GM21619 (cell line): ENCODE measurements at regions not wholly inside any gene's neighbourhood (a gene's known extent, or its start where the extent isn't known, plus 50 kb on each side); places are given as distances from the start of the nearest gene placed in this dataset.

Source experiments
- ATAC-seq: cut with Tn5 transposase; IDR thresholded peaks from one replicate; pipeline ENCODE4 v1.9.1; 2021; ENCODE audit not compliant: unreplicated experiment

GRCh38 chr15:69829974-69830373, 267.7 kb downstream of the TLE3 start:
- no peak for ATAC-seq

GRCh38 chr15:69830430-69830829, 267.3 kb downstream of the TLE3 start:
- ATAC-seq = no peak

- no peak for ATAC-seq
Measured at GRCh38 chr15:69830876-69831275, 266.8 kb downstream of the TLE3 start.

- no peak for ATAC-seq
Measured at GRCh38 chr15:69834267-69834666, 263.4 kb downstream of the TLE3 start.

- ATAC-seq = no peak
Measured at GRCh38 chr15:69834761-69835160, 263.0 kb downstream of the TLE3 start.

- no peak for ATAC-seq
Measured at GRCh38 chr15:69836048-69836447, 261.7 kb downstream of the TLE3 start.

- ATAC-seq = no peak
Measured at GRCh38 chr15:69836526-69837230, 261.0 kb downstream of the TLE3 start.

- no peak for ATAC-seq
Measured at GRCh38 chr15:69838338-69838737, 259.4 kb downstream of the TLE3 start.

- ATAC-seq = no peak
Measured at GRCh38 chr15:69838994-69839393, 258.7 kb downstream of the TLE3 start.

GRCh38 chr15:69841113-69841828, 256.4 kb downstream of the TLE3 start:
- no peak for ATAC-seq

- no peak for ATAC-seq
Measured at GRCh38 chr15:69842851-69843250, 254.9 kb downstream of the TLE3 start.

- ATAC-seq = no peak
Measured at GRCh38 chr15:69843276-69843899, 254.3 kb downstream of the TLE3 start.

GRCh38 chr15:69843900-69844304, 253.8 kb downstream of the TLE3 start:
- no peak for ATAC-seq

- ATAC-seq = no peak
Measured at GRCh38 chr15:69845159-69845558, 252.6 kb downstream of the TLE3 start.

GRCh38 chr15:69847625-69848024, 250.1 kb downstream of the TLE3 start:
- ATAC-seq = no peak

GRCh38 chr15:69848096-69848495, 249.6 kb downstream of the TLE3 start:
- ATAC-seq = no peak

GRCh38 chr15:69848551-69849231, 249.0 kb downstream of the TLE3 start:
- no peak for ATAC-seq

- ATAC-seq = no peak
Measured at GRCh38 chr15:69849232-69849610, 248.5 kb downstream of the TLE3 start.

- no peak for ATAC-seq
Measured at GRCh38 chr15:69852482-69852881, 245.2 kb downstream of the TLE3 start.

- no peak for ATAC-seq
Measured at GRCh38 chr15:69852916-69853315, 244.8 kb downstream of the TLE3 start.

- ATAC-seq = no peak
Measured at GRCh38 chr15:69853544-69853951, 244.2 kb downstream of the TLE3 start.

GRCh38 chr15:69854001-69854400, 243.7 kb downstream of the TLE3 start:
- ATAC-seq = no peak
